HCT116 (cell line): ENCODE measurements at regions not wholly inside any gene's neighbourhood (a gene's known extent, or its start where the extent isn't known, plus 50 kb on each side); places are given as distances from the start of the nearest gene placed in this dataset.

Experiments
- ATAC-seq: fragments of 200-7000 bp; cut with Tn5 transposase; 2 replicates; pipeline ENCODE4 v1.9.1; 2020; ENCODE audit warnings: mild to moderate bottlenecking, moderate library complexity
- BruUV-seq: library from RNA; stranded (reverse); fragments of 400-500 nt; replicated peaks from 2 replicates; lab custom pipeline; 2021; lab: Mats Ljungman, UMichigan
- CTCF ChIA-PET: fragments of 300-600 bp; sonication (Branson Sonifier 250); formaldehyde crosslinking; loops from one replicate; lab custom pipeline; 2021; ENCODE audit warnings: antibody characterized with exemption; lab: Charles Lee
- POLR2A ChIA-PET: fragments of 300-600, 350-600 bp; sonication (Branson Sonifier 250); formaldehyde crosslinking; loops from one replicate; lab custom pipeline; 2021; ENCODE audit warnings: antibody characterized with exemption; lab: Charles Lee
- RAD21 ChIA-PET, 2 experiments: fragments of 300-600 bp; sonication (Branson Sonifier 250); formaldehyde crosslinking; loops; one replicate each; lab custom pipeline; 2023; ENCODE audit warnings: low total read pairs in 2 of 2; ENCODE audit not compliant: uncharacterized antibody in 2 of 2, unreplicated experiment in 2 of 2, low non-redundant PET in 1 of 2; lab: Charles Lee
- DNase-seq: peaks from one replicate; pipeline ENCODE4 v3.0.0-alpha.2; 2010; ENCODE audit warnings: low read depth, low spot score
- H2AFZ ChIP-seq: fragments of 200-600 bp; shearing (Covaris generic), sonication (generic); 2 replicates; pipeline ENCODE4 v1.6.1; 2017; ENCODE audit warnings: low read depth, mixed run types, mixed read lengths, antibody characterized with exemption, low read length; ENCODE audit not compliant: poor library complexity, severe bottlenecking
- H3K27ac ChIP-seq: 2 replicates; pipeline ENCODE4 v1.5.1; 2012; ENCODE audit warnings: low read depth, low read length
- H3K27me3 ChIP-seq: fragments of 200-600 bp; sonication (generic); 2 replicates; pipeline ENCODE4 v1.6.1; 2016; ENCODE audit warnings: mixed run types, low read length, mixed read lengths; ENCODE audit not compliant: insufficient read depth
- H3K36me3 ChIP-seq, 2 experiments: fragments of 200-500 bp in 1 of 2; fragments of 200-600 bp in 1 of 2; sonication (Bioruptor generic) in 1 of 2; sonication (generic) in 1 of 2; 2 replicates each; pipeline versions ENCODE4 v1.5.1 to v1.6.1; 2014 to 2016; ENCODE audit warnings: low read length in 2 of 2, inconsistent platforms in 1 of 2, mixed read lengths in 1 of 2, mixed run types in 1 of 2; ENCODE audit not compliant: insufficient read depth in 2 of 2, control insufficient read depth in 1 of 2
- H3K4me1 ChIP-seq, 2 experiments: fragments of 200-600 bp in 1 of 2; sonication (generic) in 1 of 2; 2 replicates each; pipeline versions ENCODE4 v1.5.1 to v1.6.1; 2012 to 2017; ENCODE audit warnings: low read length in 2 of 2, inconsistent platforms in 1 of 2, mild to moderate bottlenecking in 1 of 2, mixed read lengths in 1 of 2, mixed run types in 1 of 2, moderate library complexity in 1 of 2; ENCODE audit not compliant: insufficient read depth in 2 of 2, control insufficient read depth in 1 of 2
- H3K4me2 ChIP-seq: fragments of 200-600 bp; sonication (generic); 2 replicates; pipeline ENCODE4 v1.6.1; 2017; ENCODE audit warnings: mixed run types, low read length, mixed read lengths
- H3K4me3 ChIP-seq, 2 experiments: fragments of 200-600 bp in 1 of 2; sonication (generic) in 1 of 2; replicated peaks in 1 of 2; 2 replicates each; pipeline ENCODE4 v1.5.1; 2011 to 2016; ENCODE audit warnings: low read length in 2 of 2, control low read depth in 1 of 2, low read depth in 1 of 2, mild to moderate bottlenecking in 1 of 2, mixed read lengths in 1 of 2, mixed run types in 1 of 2
- H3K79me2 ChIP-seq: fragments of 200-600 bp; sonication (generic); 2 replicates; pipeline ENCODE4 v1.6.1; 2017; ENCODE audit warnings: mild to moderate bottlenecking, mixed run types, low read length, moderate library complexity, mixed read lengths; ENCODE audit not compliant: insufficient read depth
- H3K9ac ChIP-seq: fragments of 200-600 bp; sonication (generic); 2 replicates; pipeline ENCODE4 v1.6.1; 2016; ENCODE audit warnings: low read length, mixed read lengths
- H3K9me2 ChIP-seq: fragments of 200-600 bp; sonication (generic), shearing (Covaris generic); 2 replicates; pipeline ENCODE4 v1.6.1; 2017; ENCODE audit warnings: mixed run types, mild to moderate bottlenecking, moderate library complexity; ENCODE audit not compliant: insufficient read depth
- H3K9me3 ChIP-seq, 2 experiments: fragments of 200-500 bp in 1 of 2; fragments of 200-600 bp in 1 of 2; sonication (Bioruptor generic) in 1 of 2; sonication (generic) in 1 of 2; 2 replicates each; pipeline ENCODE4 v1.6.1; 2014 to 2017; ENCODE audit warnings: low read length in 2 of 2, mixed read lengths in 2 of 2, inconsistent platforms in 1 of 2, low read depth in 1 of 2, mild to moderate bottlenecking in 1 of 2, mixed run types in 1 of 2, moderate library complexity in 1 of 2; ENCODE audit not compliant: control insufficient read depth in 1 of 2, insufficient read depth in 1 of 2
- H4K20me1 ChIP-seq: fragments of 200-600 bp; sonication (generic), shearing (Covaris generic); 2 replicates; pipeline ENCODE4 v1.6.1; 2017; ENCODE audit warnings: mixed run types, mild to moderate bottlenecking, moderate library complexity; ENCODE audit not compliant: insufficient read depth
- CBX3 ChIP-seq: IDR thresholded peaks from 2 replicates; pipeline ENCODE4 v1.6.1; 2012; ENCODE audit warnings: low read depth
- EGR1 ChIP-seq: IDR thresholded peaks from 2 replicates; pipeline ENCODE4 v1.6.1; 2012; ENCODE audit warnings: low read depth
- ELF1 ChIP-seq: IDR thresholded peaks from 2 replicates; pipeline ENCODE4 v1.6.1; 2012; ENCODE audit warnings: low read depth, borderline replicate concordance
- EZH2 ChIP-seq: fragments of 200-600 bp; sonication (generic); IDR thresholded peaks from 2 replicates; pipeline ENCODE4 v1.6.1; 2017; ENCODE audit warnings: antibody characterized with exemption, mixed run types
- FOSL1 ChIP-seq: IDR thresholded peaks from 2 replicates; pipeline ENCODE4 v1.6.1; 2012; ENCODE audit warnings: low read depth
- JUND ChIP-seq: IDR thresholded peaks from 2 replicates; pipeline ENCODE4 v1.6.1; 2012
- POLR2A ChIP-seq: IDR thresholded peaks from 2 replicates; pipeline ENCODE4 v1.7.0; 2011; ENCODE audit warnings: borderline replicate concordance; ENCODE audit not compliant: insufficient read depth, insufficient read length; ENCODE audit errors: extremely low read depth
- POLR2AphosphoS5 ChIP-seq: IDR thresholded peaks from 2 replicates; pipeline ENCODE4 v1.6.1; 2011; ENCODE audit warnings: mild to moderate bottlenecking, low read depth, low read length, moderate library complexity
- RAD21 ChIP-seq: IDR thresholded peaks from 2 replicates; pipeline ENCODE4 v1.6.1; 2012; ENCODE audit warnings: low read depth, mild to moderate bottlenecking
- REST ChIP-seq: IDR thresholded peaks from 2 replicates; pipeline ENCODE4 v1.6.1; 2012; ENCODE audit warnings: low read depth
- SIN3A ChIP-seq: IDR thresholded peaks from 2 replicates; pipeline ENCODE4 v1.6.1; 2012; ENCODE audit warnings: low read depth
- TCF7L2 ChIP-seq: IDR thresholded peaks from 2 replicates; pipeline ENCODE4 v1.7.0; 2011; ENCODE audit warnings: borderline replicate concordance, inconsistent platforms; ENCODE audit not compliant: insufficient read depth, insufficient read length; ENCODE audit errors: extremely low read depth
- YY1 ChIP-seq: IDR thresholded peaks from 2 replicates; pipeline ENCODE4 v1.6.1; 2011; ENCODE audit warnings: low read length, low read depth, moderate library complexity, mild to moderate bottlenecking; ENCODE audit not compliant: insufficient replicate concordance; ENCODE audit errors: extremely low read depth
- ZFX ChIP-seq: fragments of 450-650 bp; IDR thresholded peaks from 2 replicates; pipeline ENCODE4 v1.6.1; 2017
- ZNF274 ChIP-seq: fragments of 200-500 bp; sonication (Bioruptor generic); IDR thresholded peaks from 2 replicates; pipeline ENCODE4 v1.6.1; 2014; ENCODE audit warnings: mild to moderate bottlenecking, low read depth, low read length, inconsistent platforms
- intact Hi-C: fragments of 100-400 bp; cut with micrococcal nuclease; formaldehyde crosslinking; loops from 2 replicates; pipeline ENCODE4 v1.10.0; 2022
- TF ChIP-seq, protein P1 (sequence below): IDR thresholded peaks from 2 replicates; pipeline ENCODE4 v1.6.1; 2012
- TF ChIP-seq, protein P2 (sequence below): IDR thresholded peaks from 2 replicates; pipeline ENCODE4 v1.6.1; 2012
- TF ChIP-seq, protein P3 (sequence below): IDR thresholded peaks from 2 replicates; pipeline ENCODE4 v1.6.1; 2011; ENCODE audit warnings: mild to moderate bottlenecking, low read length, moderate library complexity; ENCODE audit not compliant: insufficient replicate concordance; ENCODE audit errors: extremely low read depth
- TF ChIP-seq, protein P4 (sequence below), 3 experiments: fragments of 200-600 bp in 1 of 3; sonication (generic) in 1 of 3; IDR thresholded peaks in 2 of 3; conservative IDR thresholded peaks in 1 of 3; 2 replicates each; pipeline ENCODE4 v1.5.1; 2012 to 2017; ENCODE audit warnings: low read depth in 2 of 3, low read length in 2 of 3, antibody characterized with exemption in 1 of 3, borderline replicate concordance in 1 of 3, control low read depth in 1 of 3, mild to moderate bottlenecking in 1 of 3, mixed read lengths in 1 of 3, mixed run types in 1 of 3, moderate library complexity in 1 of 3; ENCODE audit not compliant: insufficient read depth in 1 of 3

- no peaks in the 10 kb centered on the region for H3K27me3 ChIP-seq
- no peak overlapping the region for H3K4me3 ChIP-seq
- ChIA-PET POLR2A (no interaction called here), RAD21 (no interaction called here), CTCF (no interaction called here)
- no peak overlapping the region for H2AFZ ChIP-seq
- no peaks in the 10 kb centered on the region for H4K20me1 ChIP-seq
- no peak for DNase-seq
- H3K9ac ChIP-seq = no peak overlapping the region
- 0 out of 4 replicates have a peak, but pooled peaks cover 0 to 3% of the 10 kb centered on the region in 2 experiments for H3K4me1 ChIP-seq
- no peaks in the 10 kb centered on the region for H3K36me3 ChIP-seq
- intact Hi-C loops = no loop called here
- H3K9me3 ChIP-seq = no peaks in the 10 kb centered on the region
- no peak for ATAC-seq
- TF ChIP-seq TCF7L2 (no peak), ELF1 (no peak), JUND (no peak), SIN3A (no peak), FOSL1 (no peak), POLR2A (no peak), POLR2AphosphoS5 (no peak), ZNF274 (no peak), ZFX (no peak), CBX3 (no peak), RAD21 (no peak), EZH2 (no peak), YY1 (no peak), EGR1 (no peak), REST (no peak)
- TF ChIP-seq, protein P1, sequence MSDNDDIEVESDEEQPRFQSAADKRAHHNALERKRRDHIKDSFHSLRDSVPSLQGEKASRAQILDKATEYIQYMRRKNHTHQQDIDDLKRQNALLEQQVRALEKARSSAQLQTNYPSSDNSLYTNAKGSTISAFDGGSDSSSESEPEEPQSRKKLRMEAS = no peak
- TF ChIP-seq, protein P2, sequence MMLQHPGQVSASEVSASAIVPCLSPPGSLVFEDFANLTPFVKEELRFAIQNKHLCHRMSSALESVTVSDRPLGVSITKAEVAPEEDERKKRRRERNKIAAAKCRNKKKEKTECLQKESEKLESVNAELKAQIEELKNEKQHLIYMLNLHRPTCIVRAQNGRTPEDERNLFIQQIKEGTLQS = no peak
- TF ChIP-seq, protein P3, sequence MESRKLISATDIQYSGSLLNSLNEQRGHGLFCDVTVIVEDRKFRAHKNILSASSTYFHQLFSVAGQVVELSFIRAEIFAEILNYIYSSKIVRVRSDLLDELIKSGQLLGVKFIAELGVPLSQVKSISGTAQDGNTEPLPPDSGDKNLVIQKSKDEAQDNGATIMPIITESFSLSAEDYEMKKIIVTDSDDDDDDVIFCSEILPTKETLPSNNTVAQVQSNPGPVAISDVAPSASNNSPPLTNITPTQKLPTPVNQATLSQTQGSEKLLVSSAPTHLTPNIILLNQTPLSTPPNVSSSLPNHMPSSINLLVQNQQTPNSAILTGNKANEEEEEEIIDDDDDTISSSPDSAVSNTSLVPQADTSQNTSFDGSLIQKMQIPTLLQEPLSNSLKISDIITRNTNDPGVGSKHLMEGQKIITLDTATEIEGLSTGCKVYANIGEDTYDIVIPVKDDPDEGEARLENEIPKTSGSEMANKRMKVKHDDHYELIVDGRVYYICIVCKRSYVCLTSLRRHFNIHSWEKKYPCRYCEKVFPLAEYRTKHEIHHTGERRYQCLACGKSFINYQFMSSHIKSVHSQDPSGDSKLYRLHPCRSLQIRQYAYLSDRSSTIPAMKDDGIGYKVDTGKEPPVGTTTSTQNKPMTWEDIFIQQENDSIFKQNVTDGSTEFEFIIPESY = no peak
- TF ChIP-seq, protein P4, sequence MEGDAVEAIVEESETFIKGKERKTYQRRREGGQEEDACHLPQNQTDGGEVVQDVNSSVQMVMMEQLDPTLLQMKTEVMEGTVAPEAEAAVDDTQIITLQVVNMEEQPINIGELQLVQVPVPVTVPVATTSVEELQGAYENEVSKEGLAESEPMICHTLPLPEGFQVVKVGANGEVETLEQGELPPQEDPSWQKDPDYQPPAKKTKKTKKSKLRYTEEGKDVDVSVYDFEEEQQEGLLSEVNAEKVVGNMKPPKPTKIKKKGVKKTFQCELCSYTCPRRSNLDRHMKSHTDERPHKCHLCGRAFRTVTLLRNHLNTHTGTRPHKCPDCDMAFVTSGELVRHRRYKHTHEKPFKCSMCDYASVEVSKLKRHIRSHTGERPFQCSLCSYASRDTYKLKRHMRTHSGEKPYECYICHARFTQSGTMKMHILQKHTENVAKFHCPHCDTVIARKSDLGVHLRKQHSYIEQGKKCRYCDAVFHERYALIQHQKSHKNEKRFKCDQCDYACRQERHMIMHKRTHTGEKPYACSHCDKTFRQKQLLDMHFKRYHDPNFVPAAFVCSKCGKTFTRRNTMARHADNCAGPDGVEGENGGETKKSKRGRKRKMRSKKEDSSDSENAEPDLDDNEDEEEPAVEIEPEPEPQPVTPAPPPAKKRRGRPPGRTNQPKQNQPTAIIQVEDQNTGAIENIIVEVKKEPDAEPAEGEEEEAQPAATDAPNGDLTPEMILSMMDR (IDR thresholded peaks at IDR 0.05 in 2 of 3, conservative IDR thresholded peaks at IDR 0.05 in 1 of 3; ENCODE audit: borderline replicate concordance in 1 of 3, insufficient read depth in 1 of 3, low read depth in 2 of 3, low read length in 2 of 3) = no peak
- H3K4me2 ChIP-seq = no peak overlapping the region
- no peak overlapping the region for H3K27ac ChIP-seq
- no TSS peak for BruUV-seq
- H3K79me2 ChIP-seq = no peaks in the 10 kb centered on the region
- H3K9me2 ChIP-seq = no peaks in the 10 kb centered on the region
Observed at GRCh38 chr1:207214453-207214852, 107.0 kb upstream of the CD55 start.
